ENCODE measurements at regions not wholly inside any gene's neighbourhood (a gene's known extent, or its start where the extent isn't known, plus 50 kb on each side); places are given as distances from the start of the nearest gene placed in this dataset.
"Not testable (repeated sequence)": the region's sequence is repeated elsewhere in the genome, so short reads cannot be mapped to it uniquely, and the experiment has no call there.

DNA sequence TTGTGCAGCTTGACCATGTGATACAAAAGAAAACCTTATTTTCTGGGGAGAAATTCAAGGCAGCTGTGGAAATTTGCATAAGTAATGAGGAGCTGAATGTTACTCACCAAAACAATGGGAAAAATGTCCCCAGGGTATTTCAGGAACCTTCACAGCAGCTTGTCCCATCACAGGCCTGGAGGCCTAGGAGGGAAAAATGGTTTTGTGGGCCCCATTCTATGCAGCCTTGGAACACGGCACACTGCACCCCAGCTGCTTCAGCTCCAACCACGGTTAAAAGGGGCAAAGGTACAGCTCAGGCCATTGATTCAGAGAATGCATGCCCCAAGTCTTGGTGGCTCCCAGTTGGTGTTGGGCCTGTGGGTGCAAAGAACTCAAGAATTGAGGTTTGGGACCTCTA, 216.1 kb downstream of the MAGEE1 start:
- no peaks in the 10 kb centered on the region for H3K36me3 ChIP-seq (ENCODE audit: control insufficient read depth in 2 of 3, insufficient read depth in 3 of 3, low read length in 3 of 3)
- no peak overlapping the region for H3K4me3 ChIP-seq (ENCODE audit: low read length in 3 of 3)
- TF ChIP-seq, protein P1, sequence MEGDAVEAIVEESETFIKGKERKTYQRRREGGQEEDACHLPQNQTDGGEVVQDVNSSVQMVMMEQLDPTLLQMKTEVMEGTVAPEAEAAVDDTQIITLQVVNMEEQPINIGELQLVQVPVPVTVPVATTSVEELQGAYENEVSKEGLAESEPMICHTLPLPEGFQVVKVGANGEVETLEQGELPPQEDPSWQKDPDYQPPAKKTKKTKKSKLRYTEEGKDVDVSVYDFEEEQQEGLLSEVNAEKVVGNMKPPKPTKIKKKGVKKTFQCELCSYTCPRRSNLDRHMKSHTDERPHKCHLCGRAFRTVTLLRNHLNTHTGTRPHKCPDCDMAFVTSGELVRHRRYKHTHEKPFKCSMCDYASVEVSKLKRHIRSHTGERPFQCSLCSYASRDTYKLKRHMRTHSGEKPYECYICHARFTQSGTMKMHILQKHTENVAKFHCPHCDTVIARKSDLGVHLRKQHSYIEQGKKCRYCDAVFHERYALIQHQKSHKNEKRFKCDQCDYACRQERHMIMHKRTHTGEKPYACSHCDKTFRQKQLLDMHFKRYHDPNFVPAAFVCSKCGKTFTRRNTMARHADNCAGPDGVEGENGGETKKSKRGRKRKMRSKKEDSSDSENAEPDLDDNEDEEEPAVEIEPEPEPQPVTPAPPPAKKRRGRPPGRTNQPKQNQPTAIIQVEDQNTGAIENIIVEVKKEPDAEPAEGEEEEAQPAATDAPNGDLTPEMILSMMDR (IDR thresholded peaks at IDR 0.05; ENCODE audit: borderline replicate concordance, extremely low read depth, insufficient read depth) = no peak
- intact Hi-C loops (cut with DNase I) = no loop called here
- no peak overlapping the region for H3K9ac ChIP-seq (ENCODE audit: low read length in 3 of 3)
- FAIRE-seq = no peak
- no peak overlapping the region for H3K27ac ChIP-seq (ENCODE audit: low read depth in 2 of 2, low read length in 2 of 2)
- H3K4me1 ChIP-seq (ENCODE audit: control insufficient read depth in 2 of 3, insufficient read depth in 2 of 3, low read depth in 1 of 3, low read length in 3 of 3) = no peaks in the 10 kb centered on the region
- no peaks in the 10 kb centered on the region for H3K9me3 ChIP-seq (ENCODE audit: control insufficient read depth in 2 of 3, insufficient read depth in 1 of 3, low read length in 3 of 3)
- H3K27me3 ChIP-seq (ENCODE audit: control insufficient read depth, insufficient read depth, low read length) = no peaks in the 10 kb centered on the region
- DNase-seq = no peak

DNA sequence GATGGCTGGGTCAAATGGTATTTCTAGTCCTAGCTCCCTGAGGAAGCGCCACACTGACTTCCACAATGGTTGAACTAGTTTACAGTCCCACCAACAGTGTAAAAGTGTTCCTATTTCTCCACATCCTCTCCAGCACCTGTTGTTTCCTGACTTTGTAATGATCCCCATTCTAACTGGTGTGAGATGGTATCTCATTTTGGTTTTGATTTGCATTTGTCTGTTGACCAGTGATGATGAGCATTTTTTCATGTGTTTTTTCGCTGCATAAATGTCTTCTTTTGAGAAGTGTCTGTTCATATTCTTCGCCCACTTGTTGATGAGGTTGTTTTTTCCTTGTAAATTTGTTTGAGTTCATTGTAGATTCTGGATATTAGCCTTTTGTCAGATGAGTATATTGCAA, 223.9 kb downstream of the MAGEE1 start:
- DNase-seq; FAIRE-seq; H3K9ac ChIP-seq (ENCODE audit: low read length in 3 of 3); intact Hi-C loops (cut with DNase I); H3K4me1 ChIP-seq (ENCODE audit: control insufficient read depth in 2 of 3, insufficient read depth in 2 of 3, low read depth in 1 of 3, low read length in 3 of 3); H3K27me3 ChIP-seq (ENCODE audit: control insufficient read depth, insufficient read depth, low read length); H3K9me3 ChIP-seq (ENCODE audit: control insufficient read depth in 2 of 3, insufficient read depth in 1 of 3, low read length in 3 of 3); H3K27ac ChIP-seq (ENCODE audit: low read depth in 2 of 2, low read length in 2 of 2); H3K4me3 ChIP-seq (ENCODE audit: low read length in 3 of 3); H3K36me3 ChIP-seq (ENCODE audit: control insufficient read depth in 2 of 3, insufficient read depth in 3 of 3, low read length in 3 of 3): not testable (repeated sequence)

DNA sequence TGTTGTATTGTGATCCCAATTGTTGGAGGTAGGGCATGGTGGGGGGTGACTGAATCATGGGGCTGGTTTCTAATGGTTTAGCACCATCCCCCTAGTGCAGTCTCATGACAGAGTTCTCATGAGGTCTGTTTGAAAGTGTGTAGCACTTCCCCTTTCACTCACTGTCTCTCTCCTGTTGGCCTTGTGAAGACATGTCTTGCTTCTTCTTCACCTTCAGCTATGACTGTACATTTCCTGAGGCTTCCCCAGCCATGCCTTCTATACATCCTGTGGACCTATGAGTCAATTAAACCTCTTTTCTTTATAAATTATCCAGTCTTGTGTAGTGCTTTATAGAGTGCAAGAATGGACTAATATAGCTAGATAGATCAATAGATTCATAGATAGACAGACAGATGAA, 230.0 kb downstream of the MAGEE1 start:
- no peak for FAIRE-seq
- Histone ChIP-seq H3K4me3 (ENCODE audit: low read length in 3 of 3) (no peak overlapping the region), H3K9me3 (ENCODE audit: control insufficient read depth in 2 of 3, insufficient read depth in 1 of 3, low read length in 3 of 3) (no peaks in the 10 kb centered on the region), H3K36me3 (ENCODE audit: control insufficient read depth in 2 of 3, insufficient read depth in 3 of 3, low read length in 3 of 3) (no peaks in the 10 kb centered on the region), H3K27ac (ENCODE audit: low read depth in 2 of 2, low read length in 2 of 2) (no peak overlapping the region), H3K9ac (ENCODE audit: low read length in 3 of 3) (no peak overlapping the region), H3K4me1 (ENCODE audit: control insufficient read depth in 2 of 3, insufficient read depth in 2 of 3, low read depth in 1 of 3, low read length in 3 of 3) (no peaks in the 10 kb centered on the region), H3K27me3 (ENCODE audit: control insufficient read depth, insufficient read depth, low read length) (no peaks in the 10 kb centered on the region)
- TF ChIP-seq, protein P1 (IDR thresholded peaks at IDR 0.05; ENCODE audit: borderline replicate concordance, extremely low read depth, insufficient read depth) = no peak
- no peak for DNase-seq
- intact Hi-C loops (cut with DNase I) = no loop called here
